ENCODE measurements at regions not wholly inside any gene's neighbourhood (a gene's known extent, or its start where the extent isn't known, plus 50 kb on each side); places are given as distances from the start of the nearest gene placed in this dataset.
A peak's percentile ranks its signal among the peaks of the same experiment; 100 is the strongest.

GRCh38 chr10:43939389-43939938 is 290.8 kb upstream of the ZNF32 start:
- Mint-ChIP-seq H3K27ac (peak overlapping the region; percentile 1), H3K4me3 (no peak overlapping the region), H3K27me3 (peaks cover 27% of the 10 kb centered on the region), H3K4me1 (peaks cover 23% of the 10 kb centered on the region), H3K36me3 (ENCODE audit: low read depth) (peaks cover 2% of the 10 kb centered on the region)
- DNase-seq (no peak), ATAC-seq (no peak)
- H3K9me3 ChIP-seq (ENCODE audit: control insufficient read depth, low read length, poor library complexity, severe bottlenecking), result no peaks in the 10 kb centered on the region

GRCh38 chr10:43938810-43939209 is 290.1 kb upstream of the ZNF32 start:
- ATAC-seq (no peak), DNase-seq (no peak)
- peaks cover 21% of the 10 kb centered on the region for H3K27me3 Mint-ChIP-seq
- H3K4me3 Mint-ChIP-seq, result no peak overlapping the region
- H3K9me3 ChIP-seq (ENCODE audit: control insufficient read depth, low read length, poor library complexity, severe bottlenecking), result no peaks in the 10 kb centered on the region
- peaks cover 2% of the 10 kb centered on the region for H3K36me3 Mint-ChIP-seq (ENCODE audit: low read depth)
- peaks cover 21% of the 10 kb centered on the region for H3K4me1 Mint-ChIP-seq
- no peak overlapping the region for H3K27ac Mint-ChIP-seq

DNA sequence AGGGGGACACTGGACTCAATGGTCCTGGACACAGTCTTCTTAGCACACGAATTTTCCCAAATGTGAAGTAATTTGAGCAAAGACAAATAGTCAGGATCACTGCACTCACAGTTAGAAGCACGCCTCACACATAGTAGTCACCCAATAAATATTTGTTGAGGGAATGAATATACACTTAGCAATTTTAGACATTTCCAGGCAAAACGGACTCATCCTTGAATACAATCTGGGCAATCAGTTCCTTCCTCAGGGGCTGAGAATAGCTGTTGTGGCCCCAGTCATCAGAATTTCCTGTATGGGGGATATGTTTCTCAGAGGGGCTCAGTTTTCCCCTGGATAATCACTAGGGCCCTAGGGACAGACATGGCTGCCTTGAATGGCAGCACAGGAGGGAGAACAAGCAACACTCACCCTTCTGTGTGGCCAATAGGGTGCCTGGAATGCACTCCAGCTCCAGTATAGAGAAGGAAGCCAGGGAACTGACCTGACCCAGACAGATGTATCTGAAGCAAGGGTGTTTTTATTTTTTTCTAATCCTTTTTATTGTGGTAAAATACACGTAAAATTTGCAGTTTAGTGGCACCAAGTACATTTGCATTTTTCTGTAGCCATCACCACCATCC is 282.7 kb upstream of the ZNF32 start:
- H3K27ac Mint-ChIP-seq, result no peak overlapping the region
- peaks cover 2% of the 10 kb centered on the region for H3K4me1 Mint-ChIP-seq
- no peak for ATAC-seq
- no peak overlapping the region for H3K4me3 Mint-ChIP-seq
- H3K9me3 ChIP-seq (ENCODE audit: control insufficient read depth, low read length, poor library complexity, severe bottlenecking), result no peaks in the 10 kb centered on the region
- no peak for DNase-seq
- peaks cover 6% of the 10 kb centered on the region for H3K36me3 Mint-ChIP-seq (ENCODE audit: low read depth)
- peaks cover 39% of the 10 kb centered on the region for H3K27me3 Mint-ChIP-seq

DNA sequence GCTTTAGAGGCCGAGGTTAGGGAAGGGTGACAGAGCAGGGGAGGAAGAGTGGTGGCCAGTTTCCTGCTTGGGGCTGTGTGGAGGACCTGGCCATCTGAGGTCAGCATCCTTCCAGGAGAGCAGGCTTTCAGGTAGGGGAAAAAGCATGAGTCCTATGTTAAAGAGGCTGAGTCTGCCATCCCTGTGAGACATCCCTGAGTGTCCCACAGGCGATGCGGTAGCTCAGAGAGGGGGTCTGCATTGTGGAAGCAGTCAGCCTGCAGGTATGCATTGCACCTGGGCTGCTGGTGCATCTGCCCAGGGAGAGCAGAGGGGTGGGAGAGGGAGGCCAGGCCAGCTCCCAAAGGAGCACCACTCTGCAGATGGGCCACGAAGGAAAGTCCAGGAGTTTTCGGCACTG is 282.1 kb upstream of the ZNF32 start:
- H3K36me3 Mint-ChIP-seq (ENCODE audit: low read depth), result peaks cover 6% of the 10 kb centered on the region
- H3K4me1 Mint-ChIP-seq, result peaks cover 2% of the 10 kb centered on the region
- no peaks in the 10 kb centered on the region for H3K9me3 ChIP-seq (ENCODE audit: control insufficient read depth, low read length, poor library complexity, severe bottlenecking)
- ATAC-seq, result no peak
- DNase-seq, result no peak
- H3K4me3 Mint-ChIP-seq, result no peak overlapping the region
- no peak overlapping the region for H3K27ac Mint-ChIP-seq
- peaks cover 40% of the 10 kb centered on the region for H3K27me3 Mint-ChIP-seq

GRCh38 chr10:43930243-43930642 is 281.6 kb upstream of the ZNF32 start:
- Mint-ChIP-seq H3K27me3 (peaks cover 41% of the 10 kb centered on the region), H3K36me3 (ENCODE audit: low read depth) (peaks cover 6% of the 10 kb centered on the region), H3K4me3 (no peak overlapping the region), H3K27ac (no peak overlapping the region), H3K4me1 (peaks cover 2% of the 10 kb centered on the region)
- ATAC-seq, result no peak
- no peaks in the 10 kb centered on the region for H3K9me3 ChIP-seq (ENCODE audit: control insufficient read depth, low read length, poor library complexity, severe bottlenecking)
- no peak for DNase-seq

GRCh38 chr10:43929122-43929521 is 280.4 kb upstream of the ZNF32 start:
- Mint-ChIP-seq H3K27ac (no peak overlapping the region), H3K4me1 (peaks cover 2% of the 10 kb centered on the region)
- ATAC-seq, result no peak

DNA sequence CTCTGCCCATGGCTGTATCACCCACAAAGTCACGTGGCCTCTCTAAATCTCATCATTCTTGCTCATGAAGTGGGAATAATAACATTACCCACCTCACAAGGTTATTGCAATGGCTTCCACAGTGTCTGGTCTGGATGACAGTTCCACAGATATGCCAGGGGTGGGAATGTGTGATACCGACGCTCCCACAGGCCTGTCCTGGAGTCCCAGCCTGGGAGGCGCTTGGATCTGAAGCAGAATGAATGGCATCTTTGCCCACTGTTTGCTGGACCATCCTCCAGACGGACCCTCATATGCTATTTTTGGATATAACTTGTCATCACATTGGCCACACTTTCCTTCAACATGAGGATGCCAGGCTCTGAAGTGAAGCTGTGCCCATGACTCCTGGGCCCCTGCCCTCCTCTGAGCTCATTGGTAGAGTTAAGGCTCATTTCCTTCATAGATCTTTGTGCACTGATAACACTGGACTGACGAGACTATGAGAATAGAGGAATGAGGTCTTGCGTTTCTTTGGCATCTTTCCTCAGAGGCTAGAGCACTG is 279.8 kb upstream of the ZNF32 start:
- Mint-ChIP-seq H3K4me3 (no peak overlapping the region), H3K36me3 (ENCODE audit: low read depth) (peaks cover 6% of the 10 kb centered on the region), H3K27ac (no peak overlapping the region), H3K4me1 (peaks cover 2% of the 10 kb centered on the region), H3K27me3 (peaks cover 45% of the 10 kb centered on the region)
- H3K9me3 ChIP-seq (ENCODE audit: control insufficient read depth, low read length, poor library complexity, severe bottlenecking), result no peaks in the 10 kb centered on the region
- no peak for ATAC-seq
- DNase-seq, result no peak

More at GRCh38 chr10:43929122-43929521, 280.4 kb upstream of the ZNF32 start:
- Mint-ChIP-seq H3K4me3 (no peak overlapping the region), H3K27me3 (peaks cover 45% of the 10 kb centered on the region), H3K36me3 (ENCODE audit: low read depth) (peaks cover 6% of the 10 kb centered on the region)
- H3K9me3 ChIP-seq (ENCODE audit: control insufficient read depth, low read length, poor library complexity, severe bottlenecking), result no peaks in the 10 kb centered on the region
- DNase-seq, result no peak

- no peak for ATAC-seq
- Mint-ChIP-seq H3K4me1 (peaks cover 2% of the 10 kb centered on the region), H3K27ac (no peak overlapping the region), H3K4me3 (no peak overlapping the region), H3K27me3 (peaks cover 50% of the 10 kb centered on the region), H3K36me3 (ENCODE audit: low read depth) (peaks cover 6% of the 10 kb centered on the region)
- H3K9me3 ChIP-seq (ENCODE audit: control insufficient read depth, low read length, poor library complexity, severe bottlenecking), result no peaks in the 10 kb centered on the region
- no peak for DNase-seq
These were observed 278.3 kb upstream of the ZNF32 start for GRCh38 chr10:43926875-43927406.

GRCh38 chr10:43926371-43926770 is 277.7 kb upstream of the ZNF32 start:
- ATAC-seq, result no peak
- peaks cover 2% of the 10 kb centered on the region for H3K4me1 Mint-ChIP-seq
- peaks cover 6% of the 10 kb centered on the region for H3K36me3 Mint-ChIP-seq (ENCODE audit: low read depth)
- no peaks in the 10 kb centered on the region for H3K9me3 ChIP-seq (ENCODE audit: control insufficient read depth, low read length, poor library complexity, severe bottlenecking)
- no peak overlapping the region for H3K27ac Mint-ChIP-seq
- DNase-seq, result no peak
- peaks cover 50% of the 10 kb centered on the region for H3K27me3 Mint-ChIP-seq
- no peak overlapping the region for H3K4me3 Mint-ChIP-seq

DNA sequence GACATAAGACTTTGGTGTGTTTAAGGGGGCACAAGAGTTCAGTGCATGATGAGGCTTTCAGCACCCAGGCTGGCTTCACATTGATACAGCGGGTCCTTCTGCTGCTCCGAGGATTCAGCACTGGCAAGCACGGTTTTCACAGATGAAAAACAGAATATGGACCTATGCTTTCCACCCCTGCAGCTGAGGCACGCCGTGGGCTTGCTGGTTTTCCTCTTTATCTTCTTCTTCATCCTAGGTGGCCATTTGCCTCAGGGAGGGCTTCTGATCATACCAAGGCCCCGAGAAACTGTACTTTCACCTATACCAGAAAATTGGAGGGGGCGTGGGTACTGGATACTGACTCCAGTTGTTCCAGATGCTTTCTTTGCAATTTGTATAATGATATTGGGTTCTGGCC is 277.1 kb upstream of the ZNF32 start:
- Mint-ChIP-seq H3K27ac (no peak overlapping the region), H3K4me1 (peaks cover 2% of the 10 kb centered on the region), H3K27me3 (peaks cover 50% of the 10 kb centered on the region), H3K36me3 (ENCODE audit: low read depth) (peaks cover 6% of the 10 kb centered on the region), H3K4me3 (no peak overlapping the region)
- H3K9me3 ChIP-seq (ENCODE audit: control insufficient read depth, low read length, poor library complexity, severe bottlenecking), result no peaks in the 10 kb centered on the region
- DNase-seq, result no peak
- no peak for ATAC-seq

DNA sequence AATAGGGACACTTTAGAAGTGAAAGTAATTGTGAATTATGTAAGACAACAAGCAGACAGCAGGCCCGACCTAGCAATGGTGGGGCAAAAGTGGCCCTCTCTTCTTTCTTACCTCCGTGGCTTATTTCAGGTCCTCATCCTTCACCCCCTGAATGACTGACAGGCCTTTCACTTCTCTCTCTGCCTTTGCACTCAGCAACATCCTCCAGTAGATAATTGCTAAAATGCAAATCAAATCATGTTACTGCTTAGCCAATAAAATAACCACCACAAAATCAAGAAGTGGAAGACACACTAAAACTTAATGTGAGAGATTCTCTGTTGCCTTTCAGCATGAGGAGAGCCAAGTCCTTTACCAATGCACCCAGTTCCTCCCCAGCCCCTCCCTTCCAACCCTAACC is 274.6 kb upstream of the ZNF32 start:
- Mint-ChIP-seq H3K27ac (no peak overlapping the region), H3K27me3 (peaks cover 31% of the 10 kb centered on the region), H3K36me3 (ENCODE audit: low read depth) (peaks cover 3% of the 10 kb centered on the region), H3K4me3 (no peak overlapping the region), H3K4me1 (no peaks in the 10 kb centered on the region)
- no peak for ATAC-seq
- no peak for DNase-seq
- H3K9me3 ChIP-seq (ENCODE audit: control insufficient read depth, low read length, poor library complexity, severe bottlenecking), result no peaks in the 10 kb centered on the region

GRCh38 chr10:43922335-43923280 is 273.9 kb upstream of the ZNF32 start:
- DNase-seq, result no peak
- no peaks in the 10 kb centered on the region for H3K9me3 ChIP-seq (ENCODE audit: control insufficient read depth, low read length, poor library complexity, severe bottlenecking)
- H3K36me3 Mint-ChIP-seq (ENCODE audit: low read depth), result no peaks in the 10 kb centered on the region
- H3K27ac Mint-ChIP-seq, result no peak overlapping the region
- ATAC-seq, result no peak
- no peak overlapping the region for H3K4me3 Mint-ChIP-seq
- H3K4me1 Mint-ChIP-seq, result no peaks in the 10 kb centered on the region
- peaks cover 24% of the 10 kb centered on the region for H3K27me3 Mint-ChIP-seq

DNA sequence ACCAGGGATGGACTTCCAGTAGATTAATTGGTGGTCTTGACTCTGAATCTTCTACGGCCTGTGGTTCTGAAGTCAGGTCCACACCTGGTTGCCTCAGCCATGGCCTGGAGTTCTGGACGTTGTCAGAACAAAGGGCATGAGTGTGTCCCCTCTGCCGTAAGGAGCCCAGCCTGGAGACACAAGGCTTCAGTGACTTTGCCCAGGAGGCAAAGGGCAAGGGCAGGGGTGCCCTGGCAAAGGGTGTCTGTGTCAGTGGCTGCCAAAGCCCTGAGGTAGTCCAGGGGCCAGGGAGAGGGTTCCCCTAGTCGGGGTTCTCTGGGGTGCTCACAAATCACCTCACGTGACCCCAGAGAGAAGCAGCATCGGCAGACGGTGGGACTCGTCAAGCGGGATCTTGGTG is 273.2 kb upstream of the ZNF32 start:
- Mint-ChIP-seq H3K27me3 (peaks cover 16% of the 10 kb centered on the region), H3K36me3 (ENCODE audit: low read depth) (no peaks in the 10 kb centered on the region), H3K27ac (no peak overlapping the region), H3K4me3 (no peak overlapping the region), H3K4me1 (no peaks in the 10 kb centered on the region)
- DNase-seq (no peak), ATAC-seq (no peak)
- H3K9me3 ChIP-seq (ENCODE audit: control insufficient read depth, low read length, poor library complexity, severe bottlenecking), result no peaks in the 10 kb centered on the region

Data from T-helper 17 cell (primary cell).